Panc1 (cell line): ENCODE measurements at regions not wholly inside any gene's neighbourhood (a gene's known extent, or its start where the extent isn't known, plus 50 kb on each side); places are given as distances from the start of the nearest gene placed in this dataset.

Source experiments
- POLR2AphosphoS5 ChIP-seq: IDR thresholded peaks from 2 replicates; pipeline ENCODE4 v1.6.1; 2012; ENCODE audit warnings: mild to moderate bottlenecking, low read depth, low read length, moderate library complexity
- SIN3A ChIP-seq: IDR thresholded peaks from 2 replicates; pipeline ENCODE4 v1.6.1; 2012; ENCODE audit warnings: low read depth, mild to moderate bottlenecking, low read length, moderate library complexity, borderline replicate concordance; ENCODE audit not compliant: insufficient read depth
- TCF7L2 ChIP-seq: IDR thresholded peaks from 2 replicates; pipeline ENCODE4 v1.6.1; 2011; ENCODE audit warnings: mild to moderate bottlenecking, low read depth, low read length, inconsistent platforms
- TF ChIP-seq, protein P1 (sequence below): fragments of 450-650 bp; IDR thresholded peaks from 2 replicates; pipeline ENCODE4 v1.5.1; 2017; ENCODE audit warnings: mild to moderate bottlenecking
- TF ChIP-seq, protein P2 (sequence below), 2 experiments: IDR thresholded peaks; 2 replicates each; pipeline ENCODE4 v1.6.1; 2011 to 2012; ENCODE audit warnings: low read depth in 2 of 2, control low read depth in 1 of 2, low read length in 1 of 2, mild to moderate bottlenecking in 1 of 2, moderate library complexity in 1 of 2; ENCODE audit not compliant: insufficient read depth in 1 of 2

DNA sequence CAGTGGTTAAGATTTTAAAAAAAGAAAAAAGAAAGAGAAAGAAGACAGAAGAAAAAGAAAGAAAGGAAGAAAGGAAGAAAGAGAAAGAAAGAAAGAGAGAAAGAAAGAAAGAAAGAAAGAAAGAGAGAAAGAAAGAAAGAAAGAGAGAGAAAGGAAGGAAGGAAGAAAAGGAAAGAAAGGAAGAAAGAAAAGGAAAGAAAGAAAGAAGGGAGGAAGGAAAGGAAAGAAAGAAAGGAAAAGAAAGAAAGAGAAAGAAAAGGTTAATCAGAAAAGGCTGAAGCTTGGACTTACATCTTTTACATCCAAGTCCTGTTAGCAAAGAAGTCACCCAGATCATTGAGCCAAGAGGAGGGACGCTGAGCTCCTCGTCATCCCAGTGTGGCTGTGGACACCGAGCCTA is 70.0 kb downstream of the IRX2 start:
- TF ChIP-seq, protein P1, sequence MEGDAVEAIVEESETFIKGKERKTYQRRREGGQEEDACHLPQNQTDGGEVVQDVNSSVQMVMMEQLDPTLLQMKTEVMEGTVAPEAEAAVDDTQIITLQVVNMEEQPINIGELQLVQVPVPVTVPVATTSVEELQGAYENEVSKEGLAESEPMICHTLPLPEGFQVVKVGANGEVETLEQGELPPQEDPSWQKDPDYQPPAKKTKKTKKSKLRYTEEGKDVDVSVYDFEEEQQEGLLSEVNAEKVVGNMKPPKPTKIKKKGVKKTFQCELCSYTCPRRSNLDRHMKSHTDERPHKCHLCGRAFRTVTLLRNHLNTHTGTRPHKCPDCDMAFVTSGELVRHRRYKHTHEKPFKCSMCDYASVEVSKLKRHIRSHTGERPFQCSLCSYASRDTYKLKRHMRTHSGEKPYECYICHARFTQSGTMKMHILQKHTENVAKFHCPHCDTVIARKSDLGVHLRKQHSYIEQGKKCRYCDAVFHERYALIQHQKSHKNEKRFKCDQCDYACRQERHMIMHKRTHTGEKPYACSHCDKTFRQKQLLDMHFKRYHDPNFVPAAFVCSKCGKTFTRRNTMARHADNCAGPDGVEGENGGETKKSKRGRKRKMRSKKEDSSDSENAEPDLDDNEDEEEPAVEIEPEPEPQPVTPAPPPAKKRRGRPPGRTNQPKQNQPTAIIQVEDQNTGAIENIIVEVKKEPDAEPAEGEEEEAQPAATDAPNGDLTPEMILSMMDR: no peak
- no peak for TF ChIP-seq POLR2AphosphoS5
- TF ChIP-seq, protein P2, sequence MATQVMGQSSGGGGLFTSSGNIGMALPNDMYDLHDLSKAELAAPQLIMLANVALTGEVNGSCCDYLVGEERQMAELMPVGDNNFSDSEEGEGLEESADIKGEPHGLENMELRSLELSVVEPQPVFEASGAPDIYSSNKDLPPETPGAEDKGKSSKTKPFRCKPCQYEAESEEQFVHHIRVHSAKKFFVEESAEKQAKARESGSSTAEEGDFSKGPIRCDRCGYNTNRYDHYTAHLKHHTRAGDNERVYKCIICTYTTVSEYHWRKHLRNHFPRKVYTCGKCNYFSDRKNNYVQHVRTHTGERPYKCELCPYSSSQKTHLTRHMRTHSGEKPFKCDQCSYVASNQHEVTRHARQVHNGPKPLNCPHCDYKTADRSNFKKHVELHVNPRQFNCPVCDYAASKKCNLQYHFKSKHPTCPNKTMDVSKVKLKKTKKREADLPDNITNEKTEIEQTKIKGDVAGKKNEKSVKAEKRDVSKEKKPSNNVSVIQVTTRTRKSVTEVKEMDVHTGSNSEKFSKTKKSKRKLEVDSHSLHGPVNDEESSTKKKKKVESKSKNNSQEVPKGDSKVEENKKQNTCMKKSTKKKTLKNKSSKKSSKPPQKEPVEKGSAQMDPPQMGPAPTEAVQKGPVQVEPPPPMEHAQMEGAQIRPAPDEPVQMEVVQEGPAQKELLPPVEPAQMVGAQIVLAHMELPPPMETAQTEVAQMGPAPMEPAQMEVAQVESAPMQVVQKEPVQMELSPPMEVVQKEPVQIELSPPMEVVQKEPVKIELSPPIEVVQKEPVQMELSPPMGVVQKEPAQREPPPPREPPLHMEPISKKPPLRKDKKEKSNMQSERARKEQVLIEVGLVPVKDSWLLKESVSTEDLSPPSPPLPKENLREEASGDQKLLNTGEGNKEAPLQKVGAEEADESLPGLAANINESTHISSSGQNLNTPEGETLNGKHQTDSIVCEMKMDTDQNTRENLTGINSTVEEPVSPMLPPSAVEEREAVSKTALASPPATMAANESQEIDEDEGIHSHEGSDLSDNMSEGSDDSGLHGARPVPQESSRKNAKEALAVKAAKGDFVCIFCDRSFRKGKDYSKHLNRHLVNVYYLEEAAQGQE (IDR thresholded peaks at IDR 0.05; ENCODE audit: insufficient read depth in 1 of 2, low read depth in 2 of 2, low read length in 1 of 2): no peak
- no peak for TF ChIP-seq SIN3A
- TF ChIP-seq TCF7L2: no peak
